ENCODE measurements at regions not wholly inside any gene's neighbourhood (a gene's known extent, or its start where the extent isn't known, plus 50 kb on each side); places are given as distances from the start of the nearest gene placed in this dataset.

DNA sequence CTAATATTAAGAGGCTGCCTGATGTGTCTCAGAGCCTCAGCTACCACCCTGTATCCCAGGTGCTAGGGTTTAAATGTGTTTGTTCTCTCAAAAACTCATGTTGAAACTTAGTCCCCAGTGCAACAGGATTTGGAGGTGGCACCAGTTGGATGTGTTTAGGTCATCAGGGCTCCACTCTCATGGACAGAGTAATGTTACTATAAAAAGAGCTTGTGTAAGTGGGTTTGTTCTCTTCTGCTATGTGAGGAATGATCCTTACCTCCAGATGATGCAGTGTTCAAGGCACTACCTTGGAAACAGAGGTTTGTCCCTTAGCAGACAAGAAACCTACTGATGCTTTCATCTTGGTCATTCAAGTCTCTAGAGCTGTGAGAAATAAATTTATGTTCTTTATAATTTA, 164.9 kb upstream of the EPHA7 start:
- TF ChIP-seq, protein P1, sequence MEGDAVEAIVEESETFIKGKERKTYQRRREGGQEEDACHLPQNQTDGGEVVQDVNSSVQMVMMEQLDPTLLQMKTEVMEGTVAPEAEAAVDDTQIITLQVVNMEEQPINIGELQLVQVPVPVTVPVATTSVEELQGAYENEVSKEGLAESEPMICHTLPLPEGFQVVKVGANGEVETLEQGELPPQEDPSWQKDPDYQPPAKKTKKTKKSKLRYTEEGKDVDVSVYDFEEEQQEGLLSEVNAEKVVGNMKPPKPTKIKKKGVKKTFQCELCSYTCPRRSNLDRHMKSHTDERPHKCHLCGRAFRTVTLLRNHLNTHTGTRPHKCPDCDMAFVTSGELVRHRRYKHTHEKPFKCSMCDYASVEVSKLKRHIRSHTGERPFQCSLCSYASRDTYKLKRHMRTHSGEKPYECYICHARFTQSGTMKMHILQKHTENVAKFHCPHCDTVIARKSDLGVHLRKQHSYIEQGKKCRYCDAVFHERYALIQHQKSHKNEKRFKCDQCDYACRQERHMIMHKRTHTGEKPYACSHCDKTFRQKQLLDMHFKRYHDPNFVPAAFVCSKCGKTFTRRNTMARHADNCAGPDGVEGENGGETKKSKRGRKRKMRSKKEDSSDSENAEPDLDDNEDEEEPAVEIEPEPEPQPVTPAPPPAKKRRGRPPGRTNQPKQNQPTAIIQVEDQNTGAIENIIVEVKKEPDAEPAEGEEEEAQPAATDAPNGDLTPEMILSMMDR (IDR thresholded peaks at IDR 0.05) = no peak
- Histone ChIP-seq H3K27ac (no peak overlapping the region), H3K36me3 (ENCODE audit: insufficient read depth in 1 of 2, low read depth in 1 of 2) (no peaks in the 10 kb centered on the region), H3K9me3 (no peaks in the 10 kb centered on the region), H3K4me1 (no peaks in the 10 kb centered on the region), H3K4me3 (no peak overlapping the region), H3K27me3 (ENCODE audit: insufficient read depth in 3 of 3, low read length in 2 of 3) (no peaks in the 10 kb centered on the region)
- intact Hi-C loops (cut with DNase I) = no loop called here
- DNase-seq (no peak), ATAC-seq (no peak)

DNA sequence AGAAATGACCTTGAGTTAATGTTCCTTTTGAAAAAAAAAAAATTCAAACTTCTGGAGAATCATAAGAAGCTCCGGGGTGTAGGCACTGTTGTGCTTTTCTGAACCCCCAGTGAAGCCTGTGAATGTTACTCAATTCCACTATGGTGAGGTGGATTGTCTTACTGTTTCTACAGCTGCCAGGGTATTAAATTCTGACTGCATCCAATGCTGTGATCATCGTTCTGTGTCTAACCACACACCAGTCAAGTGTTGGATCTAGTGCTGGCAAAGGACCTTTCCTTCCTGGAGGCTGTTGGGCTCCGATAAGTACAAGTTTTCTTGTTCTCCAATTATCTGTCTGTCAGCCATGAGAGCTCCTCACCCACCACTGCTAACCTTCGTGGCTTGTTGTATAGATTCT, 162.0 kb upstream of the EPHA7 start:
- Histone ChIP-seq H3K27me3 (ENCODE audit: insufficient read depth in 3 of 3, low read length in 2 of 3) (no peaks in the 10 kb centered on the region), H3K4me1 (no peaks in the 10 kb centered on the region), H3K36me3 (ENCODE audit: insufficient read depth in 1 of 2, low read depth in 1 of 2) (no peaks in the 10 kb centered on the region), H3K9me3 (no peaks in the 10 kb centered on the region), H3K4me3 (no peak overlapping the region), H3K27ac (no peak overlapping the region)
- WGBS, 3 donors = 43 to 54% (median 53%) methylated on average over 4 of the region's 4 CpGs
- ATAC-seq (no peak), DNase-seq (no peak)
- TF ChIP-seq, protein P1 (IDR thresholded peaks at IDR 0.05) = no peak
- intact Hi-C loops (cut with DNase I) = no loop called here

DNA sequence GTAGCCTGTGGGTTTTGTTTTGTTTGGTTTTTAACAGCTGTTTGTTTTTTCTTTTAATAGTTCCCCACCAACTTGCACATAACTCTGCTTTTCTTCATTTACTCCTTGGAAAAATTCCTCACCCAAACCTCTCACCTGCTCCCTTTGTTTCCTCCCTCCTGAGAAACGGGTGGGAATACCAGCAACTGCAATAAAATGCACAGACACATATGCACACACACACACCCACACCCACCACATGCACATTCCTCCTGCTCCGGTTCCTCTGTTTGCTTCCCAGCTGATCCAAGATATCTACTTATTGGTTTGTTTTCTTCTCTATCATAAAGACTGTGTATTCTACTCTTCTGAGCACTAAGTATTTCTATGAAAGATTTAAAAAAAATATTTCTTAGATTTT, 161.1 kb upstream of the EPHA7 start:
- H3K36me3 ChIP-seq (ENCODE audit: insufficient read depth in 1 of 2, low read depth in 1 of 2) = no peaks in the 10 kb centered on the region
- H3K27ac ChIP-seq = no peak overlapping the region
- TF ChIP-seq, protein P1 (IDR thresholded peaks at IDR 0.05) = no peak
- intact Hi-C loops (cut with DNase I) = no loop called here
- ATAC-seq (no peak), DNase-seq (no peak)
- no peaks in the 10 kb centered on the region for H3K9me3 ChIP-seq
- H3K27me3 ChIP-seq (ENCODE audit: insufficient read depth in 3 of 3, low read length in 2 of 3) = no peaks in the 10 kb centered on the region
- no peaks in the 10 kb centered on the region for H3K4me1 ChIP-seq
- WGBS, 3 donors = 27 to 33% (median 32%) methylated on average over 2 of the region's 2 CpGs
- no peak overlapping the region for H3K4me3 ChIP-seq

DNA sequence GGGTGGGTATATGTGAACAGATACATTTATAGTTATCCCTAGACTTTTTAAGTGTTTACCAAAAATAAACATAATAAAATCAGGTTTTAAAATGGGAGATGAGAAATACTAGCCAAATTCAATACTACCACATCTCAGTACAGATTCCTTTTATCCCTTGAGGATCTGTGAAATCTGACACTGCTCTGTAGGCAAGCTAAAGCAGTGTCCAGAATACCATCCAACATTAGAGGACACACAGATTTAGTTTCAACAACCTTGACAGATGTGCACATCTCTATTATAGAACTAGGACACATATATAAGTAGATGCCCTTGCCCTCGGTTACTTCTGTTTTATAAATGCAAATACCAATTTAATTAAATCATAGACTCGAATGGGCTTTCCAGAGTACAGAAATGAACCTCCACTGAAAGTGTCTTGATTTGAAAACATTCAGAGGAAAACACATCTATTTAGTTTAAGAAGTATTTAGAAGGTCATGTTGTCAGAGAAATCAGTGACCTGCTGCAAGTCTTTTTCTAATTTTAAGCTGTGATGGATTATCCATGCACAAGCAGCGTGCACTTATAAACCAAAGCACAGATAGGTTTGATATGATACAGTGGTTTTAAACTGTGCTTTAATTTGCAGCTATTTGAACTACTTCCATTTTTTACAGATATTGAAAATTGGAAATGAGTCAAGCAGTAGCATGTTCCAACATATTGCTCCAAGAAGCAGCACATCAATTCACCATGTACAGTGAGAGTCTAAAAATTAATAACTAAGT, 156.3 kb upstream of the EPHA7 start:
- Histone ChIP-seq H3K27ac (no peak overlapping the region), H3K4me1 (no peaks in the 10 kb centered on the region), H3K9me3 (no peaks in the 10 kb centered on the region), H3K36me3 (ENCODE audit: insufficient read depth in 1 of 2, low read depth in 1 of 2) (no peaks in the 10 kb centered on the region), H3K4me3 (no peak overlapping the region), H3K27me3 (ENCODE audit: insufficient read depth in 3 of 3, low read length in 2 of 3) (no peaks in the 10 kb centered on the region)
- intact Hi-C loops (cut with DNase I) = no loop called here
- DNase-seq = no peak
- ATAC-seq = no peak
- TF ChIP-seq, protein P1 (IDR thresholded peaks at IDR 0.05) = no peak
- WGBS, 3 donors = 19 to 32% (median 21%) methylated on average over 3 of the region's 3 CpGs

DNA sequence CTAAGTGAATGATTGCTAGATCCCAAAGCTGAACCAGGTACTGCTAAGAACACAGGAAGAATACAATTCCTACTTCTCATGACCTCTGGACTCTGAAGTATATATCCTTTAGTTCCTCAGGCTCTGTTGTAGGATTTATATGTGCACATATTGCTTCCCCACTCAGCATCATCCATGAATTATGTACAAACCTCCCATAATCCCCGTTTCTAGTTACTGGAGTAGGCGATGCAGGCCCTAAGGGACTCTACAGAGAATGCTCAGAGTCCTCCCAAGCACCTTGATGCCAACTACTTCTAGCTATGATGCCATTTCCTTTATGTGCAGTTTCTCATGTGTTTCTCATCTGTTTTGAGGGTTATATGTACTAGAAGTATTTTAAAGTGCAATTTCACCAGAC, 154.9 kb upstream of the EPHA7 start:
- no peaks in the 10 kb centered on the region for H3K27me3 ChIP-seq (ENCODE audit: insufficient read depth in 3 of 3, low read length in 2 of 3)
- ATAC-seq = no peak
- TF ChIP-seq, protein P1 (IDR thresholded peaks at IDR 0.05) = no peak
- 72 to 77% (median 74%) methylated on average over 2 of the region's 2 CpGs for WGBS, 3 donors
- no peaks in the 10 kb centered on the region for H3K4me1 ChIP-seq
- no peaks in the 10 kb centered on the region for H3K9me3 ChIP-seq
- intact Hi-C loops (cut with DNase I) = no loop called here
- no peaks in the 10 kb centered on the region for H3K36me3 ChIP-seq (ENCODE audit: insufficient read depth in 1 of 2, low read depth in 1 of 2)
- H3K27ac ChIP-seq = no peak overlapping the region
- DNase-seq = no peak
- no peak overlapping the region for H3K4me3 ChIP-seq

Data from psoas muscle (tissue), 7 donors.